GM12873 (cell line): ENCODE measurements at regions not wholly inside any gene's neighbourhood (a gene's known extent, or its start where the extent isn't known, plus 50 kb on each side); places are given as distances from the start of the nearest gene placed in this dataset.

Experiments
- CTCF ChIP-seq: IDR thresholded peaks from 2 replicates; pipeline ENCODE4 v1.5.1; 2012; ENCODE audit warnings: low read depth, mild to moderate bottlenecking, moderate library complexity, low read length, control low read depth; ENCODE audit not compliant: insufficient read depth; ENCODE audit errors: missing control alignments

GRCh38 chr7:22610263-22610662 lies 110.3 kb upstream of the STEAP1B start:
- TF ChIP-seq CTCF: no peak

GRCh38 chr7:22607180-22607579 lies 107.2 kb upstream of the STEAP1B start:
- no peak for TF ChIP-seq CTCF

- no peak for TF ChIP-seq CTCF
Observed at GRCh38 chr7:22604246-22604645, 104.3 kb upstream of the STEAP1B start.

- TF ChIP-seq CTCF: no peak
Observed at GRCh38 chr7:22601812-22602565, 102.0 kb upstream of the STEAP1B start.

- TF ChIP-seq CTCF: no peak
Observed at GRCh38 chr7:22601408-22601807, 101.4 kb upstream of the STEAP1B start.

GRCh38 chr7:22601003-22601402 lies 101.0 kb upstream of the STEAP1B start:
- no peak for TF ChIP-seq CTCF

- no peak for TF ChIP-seq CTCF
Observed at GRCh38 chr7:22598318-22598920, 98.4 kb upstream of the STEAP1B start.
